IMR-90 (cell line): ENCODE measurements at regions not wholly inside any gene's neighbourhood (a gene's known extent, or its start where the extent isn't known, plus 50 kb on each side); places are given as distances from the start of the nearest gene placed in this dataset.

Experiments
- ATAC-seq: fragments of 200-7000 bp; cut with Tn5 transposase; 2 replicates; pipeline ENCODE4 v1.9.1; 2020; ENCODE audit warnings: low read depth, mild to moderate bottlenecking, moderate library complexity
- BruUV-seq: library from RNA; stranded (reverse); fragments of 400-500 nt; replicated peaks from 2 replicates; lab custom pipeline; 2021; lab: Mats Ljungman, UMichigan
- CTCF ChIA-PET: fragments of 300-600 bp; formaldehyde crosslinking; extraction: SDS; loops from one replicate; lab custom pipeline; 2021; ENCODE audit warnings: antibody characterized with exemption; lab: Yijun Ruan, JAX
- POLR2A ChIA-PET: fragments of 300-600 bp; sonication (Branson Sonifier 250); formaldehyde crosslinking; loops from one replicate; lab custom pipeline; 2022; ENCODE audit warnings: antibody characterized with exemption; ENCODE audit not compliant: unreplicated experiment; lab: Charles Lee
- DNase-seq: peaks from one replicate; pipeline ENCODE4 v3.0.0; 2013
- H2AFZ ChIP-seq: replicated peaks from 2 replicates; pipeline ENCODE3; 2013; ENCODE audit warnings: low read length, mild to moderate bottlenecking; ENCODE audit not compliant: poor library complexity
- H2AK5ac ChIP-seq: 2 replicates; pipeline ENCODE4 v1.6.1; 2013; ENCODE audit warnings: low read depth, low read length, inconsistent platforms
- H2AK9ac ChIP-seq: replicated peaks from 2 replicates; pipeline ENCODE3; 2013; ENCODE audit warnings: mild to moderate bottlenecking, low read depth, low read length, moderate library complexity; ENCODE audit not compliant: poor library complexity
- H2BK120ac ChIP-seq: 2 replicates; pipeline ENCODE4 v1.6.1; 2013; ENCODE audit warnings: low read depth, low read length, inconsistent platforms
- H2BK15ac ChIP-seq: 3 replicates; pipeline ENCODE4 v1.6.1; 2013; ENCODE audit warnings: low read depth, low read length, inconsistent platforms
- H2BK20ac ChIP-seq: 2 replicates; pipeline ENCODE4 v1.6.1; 2013; ENCODE audit warnings: low read depth, mild to moderate bottlenecking, inconsistent platforms, low read length, moderate library complexity
- H2BK5ac ChIP-seq: 2 replicates; pipeline ENCODE4 v1.6.1; 2013; ENCODE audit warnings: mild to moderate bottlenecking, low read depth, low read length, inconsistent platforms; ENCODE audit not compliant: poor library complexity, severe bottlenecking
- H3K14ac ChIP-seq: replicated peaks from 2 replicates; pipeline ENCODE4 v1.6.1; 2013; ENCODE audit warnings: low read depth, low read length, inconsistent platforms
- H3K18ac ChIP-seq: 2 replicates; pipeline ENCODE4 v1.6.1; 2013; ENCODE audit warnings: low read depth, low read length, control low read depth
- H3K23ac ChIP-seq: 2 replicates; pipeline ENCODE4 v1.6.1; 2013; ENCODE audit warnings: low read depth, low read length, inconsistent platforms
- H3K27ac ChIP-seq: 2 replicates; pipeline ENCODE4 v1.5.1; 2013; ENCODE audit warnings: mild to moderate bottlenecking, control low read depth, low read length; ENCODE audit not compliant: insufficient read depth
- H3K27me3 ChIP-seq: 2 replicates; pipeline ENCODE4 v1.6.1; 2013; ENCODE audit warnings: low read length; ENCODE audit not compliant: control insufficient read depth, insufficient read depth
- H3K36me3 ChIP-seq: 2 replicates; pipeline ENCODE4 v1.6.1; 2013; ENCODE audit warnings: low read length, mixed read lengths; ENCODE audit not compliant: control insufficient read depth, insufficient read depth
- H3K4ac ChIP-seq: 2 replicates; pipeline ENCODE4 v1.6.1; 2013; ENCODE audit warnings: low read depth, low read length, inconsistent platforms
- H3K4me1 ChIP-seq: 2 replicates; pipeline ENCODE4 v1.6.1; 2013; ENCODE audit warnings: low read length, mixed read lengths; ENCODE audit not compliant: control insufficient read depth, insufficient read depth
- H3K4me2 ChIP-seq: 2 replicates; pipeline ENCODE4 v1.6.1; 2013; ENCODE audit warnings: low read depth, mild to moderate bottlenecking, control low read depth, low read length, moderate library complexity
- H3K4me3 ChIP-seq: 2 replicates; pipeline ENCODE4 v1.5.1; 2013; ENCODE audit warnings: low read depth, mild to moderate bottlenecking, control low read depth, low read length, moderate library complexity; ENCODE audit not compliant: insufficient read depth
- H3K56ac ChIP-seq: 2 replicates; pipeline ENCODE4 v1.6.1; 2013; ENCODE audit warnings: low read length, inconsistent platforms; ENCODE audit not compliant: insufficient read depth; ENCODE audit errors: extremely low read depth
- H3K79me1 ChIP-seq, 2 experiments: 2 replicates each; pipeline ENCODE4 v1.6.1; 2013; ENCODE audit warnings: low read length in 2 of 2, inconsistent platforms in 1 of 2, low read depth in 1 of 2
- H3K9ac ChIP-seq: 2 replicates; pipeline ENCODE4 v1.6.1; 2013; ENCODE audit warnings: low read depth, low read length, control low read depth
- H3K9me1 ChIP-seq: 2 replicates; pipeline ENCODE4 v1.6.1; 2013; ENCODE audit warnings: low read length, inconsistent platforms; ENCODE audit not compliant: insufficient read depth
- H3K9me3 ChIP-seq: 2 replicates; pipeline ENCODE4 v1.6.1; 2013; ENCODE audit warnings: low read length; ENCODE audit not compliant: control insufficient read depth, insufficient read depth
- H4K20me1 ChIP-seq: 2 replicates; pipeline ENCODE4 v1.6.1; 2013; ENCODE audit warnings: low read length, inconsistent platforms; ENCODE audit not compliant: insufficient read depth
- H4K5ac ChIP-seq: 2 replicates; pipeline ENCODE4 v1.6.1; 2013; ENCODE audit warnings: mild to moderate bottlenecking, low read depth, low read length, control low read depth
- H4K8ac ChIP-seq, 2 experiments: 2 replicates each; pipeline ENCODE4 v1.6.1; 2013; ENCODE audit warnings: low read depth in 2 of 2, low read length in 2 of 2, control low read depth in 1 of 2, inconsistent platforms in 1 of 2
- H4K91ac ChIP-seq: 2 replicates; pipeline ENCODE4 v1.6.1; 2013; ENCODE audit warnings: low read depth, low read length, inconsistent platforms; ENCODE audit not compliant: insufficient read depth
- CEBPB ChIP-seq: IDR thresholded peaks from 2 replicates; pipeline ENCODE4 v1.6.1; 2012; ENCODE audit warnings: low read depth, low read length, improper control_type of control experiment
- CTCF ChIP-seq: conservative IDR thresholded peaks from 2 replicates; pipeline ENCODE4 v1.5.1; 2012; ENCODE audit warnings: mild to moderate bottlenecking, low read depth, low read length, improper control_type of control experiment
- ELK1 ChIP-seq: fragments of 150-350 bp; IDR thresholded peaks from 2 replicates; pipeline ENCODE4 v1.6.1; 2016; ENCODE audit warnings: low read depth, mild to moderate bottlenecking, low read length, moderate library complexity, borderline replicate concordance
- FOS ChIP-seq: fragments of 150-350 bp; IDR thresholded peaks from 2 replicates; pipeline ENCODE4 v1.6.1; 2016; ENCODE audit warnings: low read depth, low read length
- MAZ ChIP-seq: IDR thresholded peaks from 2 replicates; pipeline ENCODE4 v1.6.1; 2012; ENCODE audit warnings: low read depth, mild to moderate bottlenecking, low read length, improper control_type of control experiment, moderate library complexity, borderline replicate concordance
- RAD21 ChIP-seq: IDR thresholded peaks from 2 replicates; pipeline ENCODE4 v1.6.1; 2012; ENCODE audit warnings: low read length, improper control_type of control experiment
- WGBS, 2 experiments: methylation state at CpG; one replicate each; pipeline versions ENCODE4 v1.1.5 to v1.1.7; 2013; ENCODE audit warnings: missing lambda C conversion rate in 2 of 2; ENCODE audit not compliant: insufficient read length in 1 of 2; ENCODE audit errors: extremely low coverage in 2 of 2; 5-methylcytosine and 5-hydroxymethylcytosine counted together
- dilution Hi-C: fragments of 300-500 bp; cut with HindIII; formaldehyde crosslinking; loops from one replicate; pipeline ENCODE4 v1.14.3; 2018; ENCODE audit warnings: low sequenced_read_pairs; ENCODE audit not compliant: unreplicated experiment
- in situ Hi-C: fragments of 300-500 bp; cut with MboI; formaldehyde crosslinking; loops from 3 replicates; pipeline ENCODE4 v1.14.3; 2019; ENCODE audit warnings: low sequenced_read_pairs, inconsistent platforms, mixed read lengths
- intact Hi-C: fragments of 100-400 bp; cut with micrococcal nuclease; formaldehyde crosslinking; loops from 2 replicates; pipeline ENCODE4 v1.10.0; 2022

GRCh38 chr2:239557516-239557915, 156.7 kb upstream of the HDAC4 start:
- Histone ChIP-seq H3K27me3 (no peaks in the 10 kb centered on the region), H3K4me2 (no peak overlapping the region), H4K8ac (no peak overlapping the region), H3K14ac (no peak overlapping the region), H3K4me1 (no peaks in the 10 kb centered on the region), H3K4me3 (no peak overlapping the region), H2BK20ac (no peak overlapping the region), H3K9ac (no peak overlapping the region), H4K91ac (no peak overlapping the region), H2BK5ac (no peak overlapping the region), H3K23ac (no peak overlapping the region), H3K79me1 (no peaks in the 10 kb centered on the region), H2AK5ac (no peak overlapping the region), H3K18ac (no peak overlapping the region), H3K9me3 (peaks cover 16% of the 10 kb centered on the region), H2AK9ac (no peak overlapping the region), H3K56ac (no peak overlapping the region; the same call in 1 of the 2 replicates), H4K5ac (no peak overlapping the region), H3K4ac (no peak overlapping the region), H4K20me1 (no peaks in the 10 kb centered on the region), H2BK120ac (no peak overlapping the region), H2AFZ (no peak overlapping the region), H3K9me1 (no peaks in the 10 kb centered on the region), H3K36me3 (no peaks in the 10 kb centered on the region), H3K27ac (no peak overlapping the region), H2BK15ac (no peak overlapping the region)
- in situ Hi-C loops: no loop called here
- no TSS peak for BruUV-seq
- WGBS, 2 experiments: no CpG with 5 or more reads among the region's 5 CpGs
- POLR2A ChIA-PET: no interaction called here
- CTCF ChIA-PET: no interaction called here
- dilution Hi-C loops: no loop called here
- intact Hi-C loops: no loop called here
- no peak for TF ChIP-seq MAZ
- no peak for TF ChIP-seq RAD21
- no peak for TF ChIP-seq CTCF
- TF ChIP-seq CEBPB: no peak
- no peak for TF ChIP-seq FOS
- TF ChIP-seq ELK1: no peak
- ATAC-seq (no peak), DNase-seq (no peak)
